ENCODE measurements at regions not wholly inside any gene's neighbourhood (a gene's known extent, or its start where the extent isn't known, plus 50 kb on each side); places are given as distances from the start of the nearest gene placed in this dataset.
"Not testable (repeated sequence)": the region's sequence is repeated elsewhere in the genome, so short reads cannot be mapped to it uniquely, and the experiment has no call there.

- TF ChIP-seq CTCF (IDR thresholded peaks at IDR 0.05; ENCODE audit: control extremely low read depth, extremely low read depth): no peak
- Histone ChIP-seq H3K36me3 (ENCODE audit: control insufficient read depth in 4 of 4, insufficient read depth in 4 of 4, low read length in 4 of 4) (no peaks in the 10 kb centered on the region), H3K27me3 (ENCODE audit: control insufficient read depth in 3 of 3, insufficient read depth in 3 of 3, low read length in 2 of 3) (no peaks in the 10 kb centered on the region), H3K4me1 (ENCODE audit: control insufficient read depth in 5 of 5, insufficient read depth in 5 of 5, low read length in 5 of 5) (peaks cover 0 to 5% (median 0%) of the 10 kb centered on the region in 5 donors), H3K4me3 (no peak overlapping the region), H3K9me3 (ENCODE audit: control insufficient read depth in 4 of 4, insufficient read depth in 3 of 4, low read length in 3 of 4) (peaks cover 0 to 3% (median 0%) of the 10 kb centered on the region in 4 donors), H3K27ac (ENCODE audit: low read depth in 1 of 2, low read length in 1 of 2) (no peak overlapping the region), H3K9ac (ENCODE audit: insufficient read depth in 1 of 2, low read length in 2 of 2) (no peak overlapping the region)
- no peak for DNase-seq
- WGBS, 2 donors: 83 to 84% methylated on average over 3 of the region's 3 CpGs
- no peak for ATAC-seq (ENCODE audit: insufficient read depth, low FRiP score)
Measured at GRCh38 chr6:156587751-156588301, 189.4 kb upstream of the ARID1B start.

- TF ChIP-seq CTCF (IDR thresholded peaks at IDR 0.05; ENCODE audit: control extremely low read depth, extremely low read depth): no peak
- no peak overlapping the region for H3K27ac ChIP-seq (ENCODE audit: low read depth in 1 of 2, low read length in 1 of 2)
- ATAC-seq (ENCODE audit: insufficient read depth, low FRiP score): no peak
- no peak overlapping the region for H3K9ac ChIP-seq (ENCODE audit: insufficient read depth in 1 of 2, low read length in 2 of 2)
- no peaks in the 10 kb centered on the region for H3K27me3 ChIP-seq (ENCODE audit: control insufficient read depth in 3 of 3, insufficient read depth in 3 of 3, low read length in 2 of 3)
- no peaks in the 10 kb centered on the region for H3K36me3 ChIP-seq (ENCODE audit: control insufficient read depth in 4 of 4, insufficient read depth in 4 of 4, low read length in 4 of 4)
- H3K9me3 ChIP-seq (ENCODE audit: control insufficient read depth in 4 of 4, insufficient read depth in 3 of 4, low read length in 3 of 4): peaks cover 0 to 3% (median 0%) of the 10 kb centered on the region in 4 donors
- peaks cover 0 to 5% (median 0%) of the 10 kb centered on the region in 5 donors for H3K4me1 ChIP-seq (ENCODE audit: control insufficient read depth in 5 of 5, insufficient read depth in 5 of 5, low read length in 5 of 5)
- DNase-seq: no peak
- no peak overlapping the region for H3K4me3 ChIP-seq
Measured at GRCh38 chr6:156587071-156587470, 190.1 kb upstream of the ARID1B start.

- 64 to 81% methylated on average over 3 of the region's 3 CpGs for WGBS, 2 donors
- no peak for ATAC-seq (ENCODE audit: insufficient read depth, low FRiP score)
- Histone ChIP-seq H3K27me3 (ENCODE audit: control insufficient read depth in 3 of 3, insufficient read depth in 3 of 3, low read length in 2 of 3) (no peaks in the 10 kb centered on the region), H3K9me3 (ENCODE audit: control insufficient read depth in 4 of 4, insufficient read depth in 3 of 4, low read length in 3 of 4) (peaks cover 0 to 5% (median 0%) of the 10 kb centered on the region in 4 donors), H3K27ac (ENCODE audit: low read depth in 1 of 2, low read length in 1 of 2) (no peak overlapping the region), H3K9ac (ENCODE audit: insufficient read depth in 1 of 2, low read length in 2 of 2) (no peak overlapping the region), H3K4me3 (no peak overlapping the region), H3K4me1 (ENCODE audit: control insufficient read depth in 5 of 5, insufficient read depth in 5 of 5, low read length in 5 of 5) (peaks cover 0 to 5% (median 0%) of the 10 kb centered on the region in 5 donors), H3K36me3 (ENCODE audit: control insufficient read depth in 4 of 4, insufficient read depth in 4 of 4, low read length in 4 of 4) (no peaks in the 10 kb centered on the region)
- no peak for DNase-seq
- no peak for TF ChIP-seq CTCF (IDR thresholded peaks at IDR 0.05; ENCODE audit: control extremely low read depth, extremely low read depth)
Measured at GRCh38 chr6:156585859-156586258, 191.3 kb upstream of the ARID1B start.

- not testable (repeated sequence) for H3K9me3 ChIP-seq (ENCODE audit: control insufficient read depth in 4 of 4, insufficient read depth in 3 of 4, low read length in 3 of 4); DNase-seq; H3K4me3 ChIP-seq; ATAC-seq (ENCODE audit: insufficient read depth, low FRiP score); H3K9ac ChIP-seq (ENCODE audit: insufficient read depth in 1 of 2, low read length in 2 of 2); H3K36me3 ChIP-seq (ENCODE audit: control insufficient read depth in 4 of 4, insufficient read depth in 4 of 4, low read length in 4 of 4); H3K27me3 ChIP-seq (ENCODE audit: control insufficient read depth in 3 of 3, insufficient read depth in 3 of 3, low read length in 2 of 3); H3K27ac ChIP-seq (ENCODE audit: low read depth in 1 of 2, low read length in 1 of 2); H3K4me1 ChIP-seq (ENCODE audit: control insufficient read depth in 5 of 5, insufficient read depth in 5 of 5, low read length in 5 of 5)
- 46 to 77% methylated on average over 4 of the region's 4 CpGs for WGBS, 2 donors
Measured at GRCh38 chr6:156584121-156584520, 193.1 kb upstream of the ARID1B start.
